GM12801 (cell line): ENCODE measurements at regions not wholly inside any gene's neighbourhood (a gene's known extent, or its start where the extent isn't known, plus 50 kb on each side); places are given as distances from the start of the nearest gene placed in this dataset.

Experiments
- TF ChIP-seq, protein P1 (sequence below): IDR thresholded peaks from one replicate; pipeline ENCODE4 v1.5.1; 2011; ENCODE audit warnings: control low read depth; ENCODE audit not compliant: insufficient read length; ENCODE audit errors: extremely low read depth

GRCh38 chr7:25408012-25408687 is 179.9 kb upstream of the NPVF start:
- TF ChIP-seq, protein P1, sequence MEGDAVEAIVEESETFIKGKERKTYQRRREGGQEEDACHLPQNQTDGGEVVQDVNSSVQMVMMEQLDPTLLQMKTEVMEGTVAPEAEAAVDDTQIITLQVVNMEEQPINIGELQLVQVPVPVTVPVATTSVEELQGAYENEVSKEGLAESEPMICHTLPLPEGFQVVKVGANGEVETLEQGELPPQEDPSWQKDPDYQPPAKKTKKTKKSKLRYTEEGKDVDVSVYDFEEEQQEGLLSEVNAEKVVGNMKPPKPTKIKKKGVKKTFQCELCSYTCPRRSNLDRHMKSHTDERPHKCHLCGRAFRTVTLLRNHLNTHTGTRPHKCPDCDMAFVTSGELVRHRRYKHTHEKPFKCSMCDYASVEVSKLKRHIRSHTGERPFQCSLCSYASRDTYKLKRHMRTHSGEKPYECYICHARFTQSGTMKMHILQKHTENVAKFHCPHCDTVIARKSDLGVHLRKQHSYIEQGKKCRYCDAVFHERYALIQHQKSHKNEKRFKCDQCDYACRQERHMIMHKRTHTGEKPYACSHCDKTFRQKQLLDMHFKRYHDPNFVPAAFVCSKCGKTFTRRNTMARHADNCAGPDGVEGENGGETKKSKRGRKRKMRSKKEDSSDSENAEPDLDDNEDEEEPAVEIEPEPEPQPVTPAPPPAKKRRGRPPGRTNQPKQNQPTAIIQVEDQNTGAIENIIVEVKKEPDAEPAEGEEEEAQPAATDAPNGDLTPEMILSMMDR: no peak

DNA sequence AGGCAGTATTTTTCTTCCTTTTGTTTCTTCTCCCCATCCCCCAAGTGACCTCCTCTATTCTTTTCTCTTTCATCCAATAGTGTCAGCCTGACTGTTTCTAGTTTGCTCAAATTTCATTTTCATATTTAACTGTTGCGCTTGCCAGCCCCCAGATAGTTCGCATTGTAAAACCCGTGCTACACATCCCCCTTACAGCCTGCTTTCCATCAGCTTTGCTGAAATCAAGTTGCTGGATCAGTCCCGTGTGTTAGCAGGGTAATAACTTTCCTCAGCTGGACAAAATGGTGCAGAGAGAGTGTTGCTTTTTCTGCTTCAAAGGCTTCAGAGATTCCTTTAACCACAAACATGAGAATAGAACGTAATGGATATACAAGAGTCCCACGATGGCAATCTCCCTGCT is 180.6 kb upstream of the NPVF start:
- TF ChIP-seq, protein P1: no peak

GRCh38 chr7:25409897-25410636 is 181.8 kb upstream of the NPVF start:
- TF ChIP-seq, protein P1: no peak

DNA sequence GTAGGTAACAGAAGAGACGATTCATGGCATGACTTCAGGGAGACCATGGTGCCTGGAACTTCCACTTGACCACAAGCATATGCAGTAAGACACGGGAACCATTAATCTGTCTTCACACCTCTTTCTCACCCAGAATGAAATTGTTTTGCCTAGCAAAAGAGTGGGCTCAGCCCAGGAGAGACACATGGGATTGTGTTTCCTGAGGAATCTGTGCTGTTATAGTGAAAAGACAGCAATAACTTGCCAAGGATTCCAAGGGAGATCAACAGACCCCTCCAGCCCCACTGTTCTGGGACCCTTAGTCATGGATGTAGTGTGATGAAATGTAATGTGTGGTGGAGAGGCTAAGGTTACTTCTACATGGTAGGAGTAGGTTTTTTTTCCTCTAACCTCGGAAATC is 192.5 kb upstream of the NPVF start:
- TF ChIP-seq, protein P1: no peak

DNA sequence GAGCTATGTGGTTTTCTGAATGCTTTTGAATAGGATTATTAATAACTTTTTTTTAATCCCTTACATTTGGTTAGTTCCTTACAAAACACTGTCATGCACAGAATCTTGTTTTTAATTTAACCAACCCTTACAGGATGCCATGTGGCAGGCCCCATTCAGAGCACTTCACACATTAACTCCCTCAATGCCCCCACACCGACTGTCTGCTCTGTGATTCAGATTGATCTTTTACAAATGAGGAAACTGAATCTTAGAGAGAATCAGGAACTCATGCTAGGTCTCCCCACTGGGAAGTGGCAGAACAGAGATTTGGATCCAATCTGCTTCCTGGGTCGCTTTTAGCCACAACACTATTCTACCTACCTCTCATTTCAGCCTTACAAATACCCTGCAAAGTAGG is 195.8 kb upstream of the NPVF start:
- TF ChIP-seq, protein P1: no peak

DNA sequence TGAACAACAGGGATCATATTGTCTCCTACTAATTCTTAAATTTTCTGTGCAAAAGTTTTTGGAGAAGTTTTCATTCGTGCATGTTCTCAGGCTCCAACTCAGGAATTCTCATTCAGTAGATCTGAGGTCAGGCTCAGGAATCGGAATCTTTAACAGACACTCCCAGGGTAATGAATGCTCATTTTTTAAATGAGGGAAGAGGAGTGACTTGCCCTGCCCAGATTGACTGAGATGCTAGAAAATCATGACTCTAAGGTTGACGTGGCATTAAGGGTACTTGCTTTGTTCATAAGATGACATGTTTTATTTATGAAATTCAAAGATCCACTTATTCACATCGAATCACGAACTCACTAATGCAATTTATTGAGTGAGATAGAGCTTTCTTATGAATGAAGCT is 196.6 kb upstream of the NPVF start:
- TF ChIP-seq, protein P1: no peak

DNA sequence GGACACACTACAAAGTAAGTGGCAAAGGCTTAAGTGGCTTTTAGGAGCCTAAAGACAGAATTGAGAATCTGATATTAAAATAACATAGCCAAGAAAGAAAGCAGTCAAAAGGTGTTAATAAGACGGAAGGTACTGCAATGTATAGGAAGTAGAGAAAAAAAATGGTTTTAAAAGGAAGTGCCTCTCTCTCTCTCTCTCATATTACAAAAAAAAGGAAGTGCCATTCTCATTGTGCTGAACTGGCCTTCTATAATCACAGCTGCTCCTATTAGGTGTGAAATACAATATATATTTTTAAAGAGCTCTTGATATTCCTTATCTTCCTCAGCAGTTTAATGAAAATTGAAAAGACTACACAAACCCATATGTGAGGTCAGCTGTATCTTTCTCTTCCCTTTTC is 199.4 kb upstream of the NPVF start:
- TF ChIP-seq, protein P1: no peak
